Mesothelial cell of epicardium (in vitro differentiated cells): ENCODE measurements at regions not wholly inside any gene's neighbourhood (a gene's known extent, or its start where the extent isn't known, plus 50 kb on each side); places are given as distances from the start of the nearest gene placed in this dataset.

ENCODE experiments used
- DNase-seq, 2 experiments: peaks; one replicate each; pipeline ENCODE4 v3.0.0; 2021; ENCODE audit warnings: low spot score in 2 of 2; ENCODE audit not compliant: unreplicated experiment in 2 of 2
- H3K27ac Mint-ChIP-seq: 2 replicates; pipeline ENCODE4 v1.8.0; 2021; ENCODE audit warnings: mixed read lengths
- H3K27me3 Mint-ChIP-seq: 2 replicates; pipeline ENCODE4 v1.8.0; 2021; ENCODE audit warnings: low read depth, mixed read lengths
- H3K36me3 Mint-ChIP-seq: 2 replicates; pipeline ENCODE4 v1.8.0; 2021; ENCODE audit warnings: mixed read lengths
- H3K4me1 Mint-ChIP-seq: 2 replicates; pipeline ENCODE4 v1.8.0; 2021; ENCODE audit warnings: mixed read lengths
- H3K4me3 Mint-ChIP-seq: 2 replicates; pipeline ENCODE4 v1.8.0; 2021; ENCODE audit warnings: mild to moderate bottlenecking, moderate library complexity, mixed read lengths
- H3K9me3 Mint-ChIP-seq: 2 replicates; pipeline ENCODE4 v1.8.0; 2021; ENCODE audit warnings: mixed read lengths
- CTCF ChIP-seq: fragments of 200-600 bp; sonication (generic); IDR thresholded peaks from one replicate; pipeline ENCODE4 v1.5.0; 2021; ENCODE audit warnings: antibody characterized with exemption; ENCODE audit not compliant: unreplicated experiment

DNA sequence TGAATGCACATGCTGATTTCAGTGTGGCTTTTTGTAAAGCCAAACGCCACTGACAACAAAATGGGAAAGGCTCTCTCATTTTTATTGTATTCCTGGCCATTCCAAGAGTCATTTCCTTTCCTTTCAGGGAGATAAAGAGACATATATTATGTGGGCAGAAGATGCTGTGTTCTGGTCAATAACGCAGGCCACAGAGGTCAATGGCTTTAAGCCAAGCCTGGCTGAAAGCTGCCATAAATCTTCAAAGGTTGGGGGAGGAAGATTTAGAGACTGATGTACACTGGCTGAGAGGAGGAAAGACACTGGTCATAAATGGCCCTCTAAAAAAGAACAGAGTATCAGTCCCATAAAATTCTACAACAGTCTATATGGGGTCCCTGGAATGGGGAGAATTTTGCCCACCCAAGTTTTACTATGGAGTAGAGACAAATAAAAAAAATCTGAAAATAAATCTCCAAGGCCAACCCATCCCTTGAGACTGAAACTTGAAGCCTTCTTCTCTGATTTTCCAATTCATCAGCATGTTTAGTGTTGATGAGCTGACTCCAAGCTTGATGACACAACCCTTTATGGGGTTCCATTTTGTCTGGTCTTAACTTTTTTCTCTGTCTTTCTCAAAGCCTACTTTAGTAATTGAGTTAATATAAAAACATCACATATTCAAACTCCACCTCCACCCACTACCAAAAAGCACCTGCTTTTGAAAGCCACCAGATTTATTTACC is 152.1 kb upstream of the SLC24A2 start:
- Mint-ChIP-seq H3K9me3 (no peaks in the 10 kb centered on the region), H3K4me3 (no peak overlapping the region), H3K36me3 (no peaks in the 10 kb centered on the region), H3K4me1 (peaks cover 40% of the 10 kb centered on the region), H3K27ac (no peak overlapping the region), H3K27me3 (no peaks in the 10 kb centered on the region)
- no peak for TF ChIP-seq CTCF
- no peak for DNase-seq

DNA sequence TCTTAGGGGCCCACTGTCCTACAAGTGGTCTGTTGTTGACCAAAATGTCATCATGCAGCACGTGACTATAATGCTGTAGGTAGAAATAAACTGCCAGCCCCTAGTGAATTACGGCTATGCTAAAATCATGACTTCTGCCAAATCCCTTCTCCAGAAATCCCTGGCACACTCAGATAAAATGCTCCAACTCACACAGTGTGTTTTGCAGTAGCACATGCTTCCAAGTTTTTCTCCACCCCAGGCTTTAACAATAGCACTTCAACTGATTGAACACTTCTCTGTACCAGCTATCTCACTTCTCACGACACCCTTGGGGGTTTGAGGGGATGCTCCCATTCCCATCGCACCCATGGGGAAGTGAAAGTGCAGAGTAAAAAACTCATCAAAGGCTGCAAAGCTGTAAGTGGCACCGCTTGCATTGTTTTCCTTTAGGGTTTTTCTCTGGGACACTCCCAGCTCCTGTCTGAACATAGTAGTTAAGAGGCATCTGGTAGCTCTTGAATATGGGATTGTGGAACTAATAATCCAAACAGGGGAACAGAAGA is 151.0 kb upstream of the SLC24A2 start:
- Mint-ChIP-seq H3K27me3 (no peaks in the 10 kb centered on the region), H3K4me1 (peaks cover 40% of the 10 kb centered on the region), H3K9me3 (no peaks in the 10 kb centered on the region), H3K27ac (no peak overlapping the region), H3K4me3 (no peak overlapping the region), H3K36me3 (no peaks in the 10 kb centered on the region)
- no peak for DNase-seq
- TF ChIP-seq CTCF, result no peak

DNA sequence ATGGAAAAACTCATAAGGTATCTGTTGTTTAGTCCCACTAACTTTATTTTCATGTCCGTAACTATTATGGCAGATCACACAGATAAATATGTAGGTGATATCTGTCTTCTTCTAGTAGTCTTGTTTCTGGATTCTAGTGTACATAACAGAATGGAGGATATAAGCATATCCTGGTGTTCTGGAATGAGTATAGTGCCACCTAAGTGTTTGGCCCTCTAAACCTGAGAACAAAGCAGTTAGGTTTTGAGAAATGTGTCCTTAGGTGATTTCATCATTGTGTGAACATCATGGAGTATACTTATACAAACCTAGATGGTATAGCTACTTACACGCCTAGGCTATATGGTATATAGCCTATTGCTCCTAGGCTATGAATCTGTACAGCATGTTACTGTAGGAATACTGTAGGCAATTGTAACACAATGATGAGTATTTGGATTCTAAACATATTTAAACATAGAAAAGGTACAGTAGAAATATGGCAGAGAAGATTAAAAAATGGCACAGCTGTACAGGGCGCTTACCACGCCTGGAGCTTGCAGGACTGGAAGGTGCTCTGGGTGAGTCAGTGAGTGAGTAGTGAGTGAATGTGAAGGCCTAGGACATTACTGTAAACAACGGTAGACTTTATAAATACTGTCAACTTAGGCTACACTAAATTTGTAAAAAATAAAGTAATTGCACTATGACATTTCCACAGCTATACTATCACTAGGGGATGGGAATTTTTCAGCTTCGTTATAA is 150.3 kb upstream of the SLC24A2 start:
- H3K27me3 Mint-ChIP-seq, result peaks cover 5% of the 10 kb centered on the region
- H3K4me1 Mint-ChIP-seq, result peaks cover 44% of the 10 kb centered on the region
- H3K9me3 Mint-ChIP-seq, result no peaks in the 10 kb centered on the region
- H3K4me3 Mint-ChIP-seq, result no peak overlapping the region
- no peak overlapping the region for H3K27ac Mint-ChIP-seq
- TF ChIP-seq CTCF, result no peak
- no peak for DNase-seq
- H3K36me3 Mint-ChIP-seq, result no peaks in the 10 kb centered on the region

DNA sequence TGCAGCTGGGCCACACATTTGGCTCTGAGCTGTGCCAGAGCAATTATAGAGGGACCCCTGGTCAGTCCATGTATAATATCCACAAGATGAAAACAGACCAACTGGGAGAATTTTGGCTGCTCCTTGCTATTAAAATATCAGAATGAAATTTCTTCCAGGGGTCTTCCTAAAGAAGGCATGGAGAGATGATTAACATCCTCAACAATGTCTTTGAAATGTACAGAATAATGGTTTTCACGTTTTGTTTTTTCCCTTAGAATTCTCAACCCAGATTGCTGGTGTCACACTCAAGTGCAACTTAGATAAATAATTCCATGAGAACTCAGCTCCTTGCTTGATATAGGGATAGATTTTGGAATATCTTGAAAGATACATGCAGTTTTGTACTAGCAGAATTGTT is 148.3 kb upstream of the SLC24A2 start:
- Mint-ChIP-seq H3K27me3 (peaks cover 15% of the 10 kb centered on the region), H3K27ac (no peak overlapping the region), H3K4me1 (peaks cover 40% of the 10 kb centered on the region), H3K36me3 (no peaks in the 10 kb centered on the region), H3K4me3 (no peak overlapping the region), H3K9me3 (no peaks in the 10 kb centered on the region)
- TF ChIP-seq CTCF, result no peak
- no peak for DNase-seq

DNA sequence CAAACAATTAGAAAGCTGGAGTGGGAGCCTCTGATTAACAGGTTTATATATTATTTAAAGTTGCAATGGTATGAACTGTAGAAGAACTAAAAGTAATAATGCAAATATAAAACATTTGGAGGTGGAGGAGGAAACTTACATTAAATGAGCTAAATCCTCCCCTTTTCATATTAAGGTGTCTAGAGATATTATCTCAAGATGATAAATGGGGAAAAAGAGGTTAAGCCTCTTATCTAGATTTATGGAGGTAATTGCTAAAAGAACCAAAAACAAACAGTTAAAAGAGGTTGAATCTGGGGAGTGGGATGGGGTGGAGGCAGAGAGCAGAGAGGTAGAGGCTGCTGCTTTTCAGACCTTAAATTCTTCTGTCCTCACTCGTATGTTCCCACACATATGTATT is 147.8 kb upstream of the SLC24A2 start:
- TF ChIP-seq CTCF, result no peak
- H3K4me3 Mint-ChIP-seq, result no peak overlapping the region
- H3K27ac Mint-ChIP-seq, result peak overlapping the region; percentile 85
- H3K36me3 Mint-ChIP-seq, result no peaks in the 10 kb centered on the region
- DNase-seq, result no peak
- peaks cover 36% of the 10 kb centered on the region for H3K4me1 Mint-ChIP-seq
- H3K9me3 Mint-ChIP-seq, result no peaks in the 10 kb centered on the region
- H3K27me3 Mint-ChIP-seq, result peaks cover 15% of the 10 kb centered on the region
